ENCODE measurements at regions not wholly inside any gene's neighbourhood (a gene's known extent, or its start where the extent isn't known, plus 50 kb on each side); places are given as distances from the start of the nearest gene placed in this dataset.

DNA sequence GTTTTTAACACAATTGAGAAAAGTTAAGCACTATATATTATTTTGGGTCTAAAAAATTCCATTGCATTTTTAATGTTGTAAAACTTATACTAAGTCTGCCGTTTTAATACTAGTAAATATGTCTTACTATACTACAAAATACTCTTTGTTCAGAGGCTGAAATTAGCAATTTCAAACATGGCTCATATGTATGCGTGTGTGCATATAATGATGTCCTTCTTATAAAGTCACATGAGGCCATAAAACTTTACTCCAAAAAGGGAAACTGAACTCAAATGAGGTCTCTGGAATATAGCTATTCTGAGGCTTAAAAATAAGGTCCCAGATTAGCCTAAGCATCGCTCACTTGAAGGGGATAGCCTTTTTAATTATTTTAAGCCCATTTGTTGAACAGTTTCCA is 224.0 kb downstream of the MYLK4 start:
- TF ChIP-seq, protein P1, sequence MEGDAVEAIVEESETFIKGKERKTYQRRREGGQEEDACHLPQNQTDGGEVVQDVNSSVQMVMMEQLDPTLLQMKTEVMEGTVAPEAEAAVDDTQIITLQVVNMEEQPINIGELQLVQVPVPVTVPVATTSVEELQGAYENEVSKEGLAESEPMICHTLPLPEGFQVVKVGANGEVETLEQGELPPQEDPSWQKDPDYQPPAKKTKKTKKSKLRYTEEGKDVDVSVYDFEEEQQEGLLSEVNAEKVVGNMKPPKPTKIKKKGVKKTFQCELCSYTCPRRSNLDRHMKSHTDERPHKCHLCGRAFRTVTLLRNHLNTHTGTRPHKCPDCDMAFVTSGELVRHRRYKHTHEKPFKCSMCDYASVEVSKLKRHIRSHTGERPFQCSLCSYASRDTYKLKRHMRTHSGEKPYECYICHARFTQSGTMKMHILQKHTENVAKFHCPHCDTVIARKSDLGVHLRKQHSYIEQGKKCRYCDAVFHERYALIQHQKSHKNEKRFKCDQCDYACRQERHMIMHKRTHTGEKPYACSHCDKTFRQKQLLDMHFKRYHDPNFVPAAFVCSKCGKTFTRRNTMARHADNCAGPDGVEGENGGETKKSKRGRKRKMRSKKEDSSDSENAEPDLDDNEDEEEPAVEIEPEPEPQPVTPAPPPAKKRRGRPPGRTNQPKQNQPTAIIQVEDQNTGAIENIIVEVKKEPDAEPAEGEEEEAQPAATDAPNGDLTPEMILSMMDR (IDR thresholded peaks at IDR 0.05), result no peak
- TF ChIP-seq POLR2A (IDR thresholded peaks at IDR 0.05), result no peak
- TF ChIP-seq POLR2AphosphoS5 (IDR thresholded peaks at IDR 0.05), result no peak
- no peak for TF ChIP-seq EP300 (IDR thresholded peaks at IDR 0.05)

Data from gastroesophageal sphincter (tissue), 3 donors.